HG03558 (cell line): ENCODE measurements at regions not wholly inside any gene's neighbourhood (a gene's known extent, or its start where the extent isn't known, plus 50 kb on each side); places are given as distances from the start of the nearest gene placed in this dataset.

ENCODE experiments used
- ATAC-seq: cut with Tn5 transposase; IDR thresholded peaks from one replicate; pipeline ENCODE4 v1.9.1; 2021; ENCODE audit warnings: moderate number of reproducible peaks; ENCODE audit not compliant: unreplicated experiment; ENCODE audit errors: extremely low read depth

DNA sequence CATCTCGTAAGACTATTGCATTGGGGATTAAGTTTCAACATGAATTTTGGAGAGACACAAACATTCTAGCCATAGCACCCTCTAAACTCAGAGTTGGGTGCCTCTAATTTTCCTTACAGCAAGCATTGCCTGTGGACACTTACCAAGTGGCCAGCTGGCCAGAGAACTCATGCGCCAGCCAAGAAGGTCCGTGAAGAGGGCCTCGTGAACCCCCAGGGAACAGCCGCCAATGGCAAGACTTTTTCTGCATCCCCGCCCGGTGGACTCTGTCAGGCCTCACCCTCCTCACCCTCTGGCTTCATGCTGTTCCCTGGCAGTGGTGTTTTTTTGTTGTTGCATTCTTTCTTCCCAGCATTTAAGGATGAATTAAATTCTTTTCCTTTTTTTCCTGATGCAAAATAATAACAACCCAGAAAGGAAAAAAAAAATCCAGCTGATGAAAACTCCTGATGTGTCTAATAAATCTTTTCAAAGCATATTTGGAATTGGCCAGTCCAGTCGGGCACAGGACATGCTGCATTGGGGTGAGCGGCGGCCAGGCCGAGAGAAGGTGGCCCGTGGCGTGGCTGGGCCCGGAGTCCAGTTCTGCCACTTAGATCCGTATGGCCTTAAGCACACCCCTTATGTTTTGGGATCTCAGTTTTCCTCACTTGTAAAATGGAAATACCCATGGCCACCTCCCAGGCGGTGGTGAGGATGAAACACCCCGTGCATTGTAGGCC lies 191.9 kb upstream of the DIO3 start:
- ATAC-seq: no peak

GRCh38 chr14:101369916-101370592 lies 191.2 kb upstream of the DIO3 start:
- no peak for ATAC-seq

- ATAC-seq: no peak
These were observed 190.4 kb upstream of the DIO3 start for GRCh38 chr14:101370593-101371569.

DNA sequence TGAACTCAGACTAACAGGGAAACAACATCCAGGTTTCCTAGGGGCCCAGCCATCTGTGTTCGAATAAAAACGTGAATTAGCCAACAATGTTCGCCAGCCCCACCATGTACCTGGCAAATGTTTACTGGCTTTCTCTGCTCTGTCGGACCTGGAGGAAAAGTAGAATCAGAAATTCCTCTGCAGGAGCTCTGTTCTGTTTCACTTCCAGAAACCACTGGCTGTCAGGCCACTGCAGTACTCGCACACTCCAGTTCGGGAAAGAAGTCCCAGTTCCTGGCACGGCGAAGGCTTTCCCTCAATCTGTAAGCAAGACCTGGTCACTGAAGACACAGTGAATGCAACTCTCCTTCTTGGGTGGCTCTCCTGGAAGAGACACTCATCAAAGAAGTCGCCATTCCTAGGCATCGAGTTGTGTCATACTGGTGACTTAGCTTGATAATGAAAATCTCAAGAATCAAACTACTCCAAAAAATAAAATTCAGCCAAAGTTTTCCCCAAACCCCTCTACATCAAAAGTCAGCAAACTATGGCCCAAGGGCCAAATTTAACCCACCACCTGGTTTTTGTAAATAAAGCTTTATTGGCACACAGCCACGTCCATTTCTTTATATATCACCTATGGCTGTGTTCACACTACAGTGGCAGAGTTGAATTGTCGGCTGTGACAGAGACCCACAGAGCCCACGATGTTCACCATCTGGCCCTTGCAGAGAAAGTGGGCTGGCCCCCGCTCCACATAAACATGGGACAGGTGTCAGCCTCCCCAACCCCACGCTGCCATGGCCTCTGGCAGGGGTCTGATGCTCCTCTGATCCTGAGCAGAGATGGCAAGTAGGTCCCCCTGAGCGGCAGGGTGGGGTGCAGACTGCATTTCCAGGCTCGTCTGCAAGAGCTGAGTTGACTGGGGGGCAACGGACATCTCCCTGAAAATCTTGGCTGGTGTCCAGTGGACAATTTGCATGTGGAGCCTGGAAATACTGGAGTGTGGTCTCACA lies 189.2 kb upstream of the DIO3 start:
- no peak for ATAC-seq

- ATAC-seq: no peak
These were observed 188.2 kb upstream of the DIO3 start for GRCh38 chr14:101372894-101373620.

DNA sequence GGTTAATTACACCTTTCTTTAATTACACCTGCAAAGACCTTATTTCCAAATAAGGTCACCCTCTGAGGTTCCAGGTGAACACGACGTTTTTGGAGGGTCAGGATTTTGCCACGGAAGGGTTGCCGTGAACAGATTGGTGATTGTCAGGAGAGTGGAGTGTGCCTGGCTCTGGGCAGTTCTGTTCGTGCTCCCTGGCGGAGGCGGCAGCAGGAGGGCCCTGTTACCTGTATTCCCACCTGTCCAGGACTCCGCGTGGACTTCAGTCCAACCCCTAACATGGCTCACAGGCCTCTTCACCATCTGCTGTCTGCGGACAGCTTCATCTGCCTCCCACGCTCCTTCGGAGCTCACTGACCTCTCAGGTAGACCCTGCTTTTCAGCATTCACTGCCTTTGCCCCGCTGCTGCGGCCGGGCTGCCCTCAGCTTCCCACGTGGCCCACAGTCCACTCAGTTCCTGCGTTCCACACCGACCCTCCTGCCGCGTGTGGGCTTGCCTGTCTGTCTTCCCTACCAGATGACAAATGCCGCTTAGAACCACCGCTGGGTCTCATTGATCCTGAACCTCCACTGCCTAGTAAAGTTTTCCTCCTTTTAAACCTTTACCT lies 187.5 kb upstream of the DIO3 start:
- ATAC-seq: no peak

- ATAC-seq: no peak
These were observed 186.6 kb upstream of the DIO3 start for GRCh38 chr14:101374373-101375338.

DNA sequence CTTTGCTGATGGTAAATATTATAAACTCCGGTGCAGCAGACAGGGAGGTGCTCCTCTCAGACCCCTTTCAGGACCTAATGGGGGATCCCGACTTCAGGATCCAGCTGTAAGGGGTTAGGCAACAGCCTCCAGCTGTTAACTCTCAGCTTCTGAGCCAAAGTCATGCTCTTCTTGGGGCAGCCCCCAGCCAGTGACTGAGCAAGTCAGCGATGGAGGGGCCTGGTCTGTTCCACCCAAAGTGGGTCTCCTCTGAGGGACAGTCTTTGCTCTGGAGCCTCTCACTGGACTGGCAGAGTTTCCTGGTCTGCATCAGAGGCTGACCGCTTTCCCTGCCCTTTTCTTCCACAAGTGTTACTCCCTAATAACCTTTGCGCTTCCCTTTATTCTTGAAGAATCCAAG lies 184.2 kb upstream of the DIO3 start:
- ATAC-seq: no peak

DNA sequence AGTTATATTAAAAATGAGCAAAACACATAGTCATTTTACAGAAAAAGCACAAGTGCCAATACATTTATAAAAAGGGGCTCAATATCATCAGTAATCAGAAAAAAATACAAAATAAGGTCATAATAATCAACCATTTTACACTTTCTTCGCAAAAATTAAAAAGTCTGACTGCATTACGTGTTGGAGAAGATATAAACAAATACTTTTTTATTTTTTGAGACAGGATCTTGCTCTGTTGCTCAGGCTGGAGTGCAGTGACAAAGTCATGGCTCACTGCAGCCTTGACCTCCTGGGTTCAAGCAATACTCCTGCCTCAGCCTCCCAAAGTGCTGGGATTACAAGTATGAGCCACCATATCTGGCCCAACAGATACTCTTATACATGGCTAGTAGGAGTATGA lies 181.5 kb upstream of the DIO3 start:
- ATAC-seq: no peak

DNA sequence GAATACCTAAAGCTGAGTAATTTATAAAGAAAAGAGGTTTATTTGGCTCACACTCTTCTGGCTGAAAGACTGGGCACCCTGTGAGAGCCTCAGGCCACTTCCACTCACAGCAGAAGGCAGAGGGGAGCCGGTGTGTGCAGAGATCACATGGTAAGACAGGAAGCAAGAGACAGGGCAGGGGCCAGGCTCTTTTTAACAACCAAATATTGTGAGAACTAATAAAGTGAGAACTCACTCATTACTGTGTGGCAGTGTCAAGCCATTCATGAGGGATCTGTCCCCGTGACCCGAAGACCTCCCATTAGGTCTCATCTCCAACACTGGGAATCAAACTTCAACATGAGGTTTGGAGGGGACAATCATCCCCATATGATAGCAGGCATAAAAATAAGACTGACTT lies 180.8 kb upstream of the DIO3 start:
- no peak for ATAC-seq

- no peak for ATAC-seq
These were observed 180.4 kb upstream of the DIO3 start for GRCh38 chr14:101380940-101381339.

DNA sequence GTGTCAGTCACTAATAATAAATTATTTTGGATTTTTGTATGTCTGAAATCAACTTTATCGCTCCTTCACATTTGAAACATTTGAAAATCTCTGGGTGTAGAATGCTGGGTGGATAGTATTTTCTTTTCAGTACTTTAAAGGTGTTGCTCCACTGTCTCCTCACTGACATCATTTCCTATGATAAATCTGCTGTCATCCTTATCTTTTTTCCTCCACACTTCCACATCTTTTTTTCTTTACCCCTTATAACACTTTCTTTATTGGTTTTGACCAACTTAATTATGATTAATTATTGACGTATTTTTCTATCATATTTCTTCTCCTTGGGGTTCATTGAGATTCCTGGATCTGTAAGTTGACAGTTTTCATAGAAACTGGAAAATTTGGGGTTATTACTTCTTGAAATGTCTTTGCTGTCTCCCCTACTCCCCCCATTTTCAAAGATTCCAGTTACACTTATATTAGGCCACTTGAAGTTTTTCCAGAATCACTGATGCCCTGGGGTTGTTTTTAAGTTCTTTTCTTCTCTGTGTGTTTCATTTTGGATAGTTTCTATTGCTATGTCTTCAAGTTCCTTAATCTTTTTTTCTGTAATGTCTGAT lies 177.5 kb upstream of the DIO3 start:
- no peak for ATAC-seq

- no peak for ATAC-seq
These were observed 166.9 kb upstream of the DIO3 start for GRCh38 chr14:101394374-101394773.

DNA sequence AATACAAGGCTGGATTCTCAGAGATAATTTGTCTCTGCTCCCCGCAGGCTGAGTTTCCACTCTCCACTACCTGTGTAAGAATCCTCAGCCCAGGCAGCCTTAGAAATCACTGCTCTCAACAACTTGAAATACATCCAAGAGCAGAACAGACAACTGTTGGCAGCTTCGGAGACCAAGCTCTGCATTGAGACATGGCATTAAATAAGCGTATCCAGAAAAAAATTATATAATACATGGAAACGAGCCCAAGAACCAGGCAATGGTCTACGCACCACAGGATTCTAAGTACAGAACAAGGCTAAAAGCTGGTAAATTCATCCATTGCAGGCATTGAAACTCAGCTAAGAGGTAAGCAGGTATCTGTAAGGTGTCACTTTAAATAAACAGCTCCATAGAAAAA lies 165.5 kb upstream of the DIO3 start:
- ATAC-seq: no peak

DNA sequence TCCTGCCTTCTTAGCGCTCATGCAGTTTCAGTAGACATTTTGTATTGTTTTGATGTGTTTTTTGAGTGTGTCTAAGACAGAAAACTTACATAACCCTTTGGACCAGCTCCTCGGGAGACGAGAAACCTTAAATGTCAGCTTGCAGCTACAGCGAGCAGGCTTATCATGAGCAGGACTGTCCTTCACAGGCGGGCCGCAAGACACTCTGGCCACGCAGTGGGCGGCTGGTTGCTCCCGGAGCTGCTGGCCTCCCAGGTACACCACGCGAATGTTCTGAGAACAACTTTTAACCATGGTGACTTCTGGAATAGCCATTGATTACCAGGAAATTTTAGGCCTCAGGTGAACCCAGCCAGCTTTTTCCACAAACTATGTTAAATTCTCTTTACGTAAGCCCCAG lies 164.1 kb upstream of the DIO3 start:
- ATAC-seq: no peak

DNA sequence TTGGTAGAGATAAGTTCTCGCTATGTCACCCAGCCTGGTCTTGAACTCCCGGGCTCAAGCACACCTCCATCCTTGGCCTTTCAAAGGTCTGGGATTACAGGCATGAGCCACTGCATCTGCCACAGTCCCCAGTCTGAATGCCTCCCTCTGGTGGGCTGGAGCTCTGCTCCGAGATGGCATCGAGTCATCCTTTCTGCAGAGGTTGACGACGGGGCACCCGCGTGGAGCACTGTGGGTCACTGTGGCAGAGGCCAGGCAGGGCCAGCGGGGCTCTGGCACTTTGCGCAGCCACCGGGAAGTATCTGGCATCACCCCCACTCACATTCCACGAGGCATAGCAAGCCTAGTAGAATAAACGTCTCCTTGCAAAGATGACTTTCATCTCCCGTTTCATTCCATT lies 163.3 kb upstream of the DIO3 start:
- ATAC-seq: no peak
